ENCODE measurements at regions not wholly inside any gene's neighbourhood (a gene's known extent, or its start where the extent isn't known, plus 50 kb on each side); places are given as distances from the start of the nearest gene placed in this dataset.
"Not testable (repeated sequence)": the region's sequence is repeated elsewhere in the genome, so short reads cannot be mapped to it uniquely, and the experiment has no call there.

- DNase-seq (ENCODE audit: low read depth, low spot score): no peak
These were observed 136.9 kb upstream of the ALDH1B1 start for GRCh38 chr9:38255599-38255998.

DNA sequence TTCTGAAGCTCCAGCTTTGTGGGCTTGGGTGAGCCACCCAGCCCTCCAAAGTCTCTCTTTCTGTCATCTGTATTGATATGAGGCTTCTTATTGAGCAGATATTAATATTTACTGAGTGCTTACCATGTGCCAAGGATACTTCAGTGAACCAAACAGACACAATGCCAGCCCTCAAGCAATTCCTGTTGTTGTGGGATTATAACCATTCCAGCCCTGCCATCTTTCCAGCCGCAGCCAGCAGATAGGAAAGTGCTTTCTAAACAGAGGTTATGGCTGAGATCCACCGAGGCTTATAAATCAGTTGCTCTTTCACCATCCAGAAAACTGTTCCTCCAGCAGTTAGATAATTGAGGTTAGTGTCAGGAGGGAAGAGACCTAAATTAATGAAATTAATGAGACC lies 137.7 kb upstream of the ALDH1B1 start:
- no peak for DNase-seq (ENCODE audit: low read depth, low spot score)

GRCh38 chr9:38254151-38254550 lies 138.4 kb upstream of the ALDH1B1 start:
- no peak for DNase-seq (ENCODE audit: low read depth, low spot score)

DNA sequence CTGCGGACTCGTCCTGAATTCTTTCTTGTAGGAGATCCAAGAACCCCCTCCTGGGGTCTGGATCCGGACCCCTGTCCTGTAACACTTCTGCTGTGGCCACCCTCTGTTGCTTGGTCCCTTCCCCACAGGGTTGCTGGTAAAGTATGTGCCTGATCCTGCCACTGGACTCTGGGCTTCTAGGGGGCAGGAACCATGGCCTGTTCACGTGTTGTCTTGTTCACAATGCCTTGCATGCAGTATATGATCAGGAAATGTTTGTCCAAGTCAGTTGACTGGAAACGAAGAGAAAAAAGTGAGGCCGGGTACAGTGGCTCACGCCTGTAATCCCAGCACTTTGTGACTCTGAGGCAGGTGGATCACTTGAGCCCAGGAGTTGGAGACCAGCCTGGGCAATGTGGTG lies 139.3 kb upstream of the ALDH1B1 start:
- DNase-seq (ENCODE audit: low read depth, low spot score): no peak

DNA sequence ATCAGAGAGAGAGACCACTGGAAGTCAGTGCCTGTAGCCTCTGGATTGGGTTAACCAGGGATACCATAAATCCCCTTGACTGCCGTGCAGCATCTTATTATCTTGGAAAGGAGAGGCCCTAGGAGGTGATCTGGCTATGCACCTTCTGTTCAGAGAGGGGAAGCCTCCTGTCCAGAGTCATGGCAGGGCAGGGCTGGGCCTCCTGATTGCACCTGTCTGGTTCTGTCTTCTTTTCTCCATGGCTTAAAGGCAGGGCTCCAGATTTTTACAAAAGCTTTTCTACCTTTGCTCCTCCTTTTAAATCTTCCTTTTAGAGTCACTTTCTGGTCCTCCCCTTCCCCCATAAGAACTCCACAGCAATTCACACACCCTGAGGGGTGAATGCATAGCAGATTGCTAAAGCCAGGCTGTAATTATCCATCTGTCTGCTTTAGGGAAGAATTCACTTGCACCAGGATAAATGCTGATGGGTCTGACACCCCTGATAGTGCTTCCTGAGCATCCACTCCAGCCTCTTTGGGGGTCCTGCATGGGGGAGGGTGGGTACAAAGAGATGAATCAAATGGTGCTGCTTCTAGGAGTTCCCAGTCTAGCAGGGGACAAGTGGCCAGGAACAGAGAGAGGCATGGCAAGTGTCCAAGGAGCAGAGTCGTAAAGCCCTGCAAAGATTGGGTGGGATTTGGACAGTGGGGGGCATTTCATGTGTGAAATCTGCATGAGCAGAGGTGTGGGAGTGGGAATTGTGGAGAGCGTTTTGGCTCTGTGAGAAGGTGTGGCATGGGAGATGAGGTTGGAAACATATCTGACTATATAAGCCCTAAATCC lies 141.3 kb upstream of the ALDH1B1 start:
- DNase-seq (ENCODE audit: low read depth, low spot score): no peak

DNA sequence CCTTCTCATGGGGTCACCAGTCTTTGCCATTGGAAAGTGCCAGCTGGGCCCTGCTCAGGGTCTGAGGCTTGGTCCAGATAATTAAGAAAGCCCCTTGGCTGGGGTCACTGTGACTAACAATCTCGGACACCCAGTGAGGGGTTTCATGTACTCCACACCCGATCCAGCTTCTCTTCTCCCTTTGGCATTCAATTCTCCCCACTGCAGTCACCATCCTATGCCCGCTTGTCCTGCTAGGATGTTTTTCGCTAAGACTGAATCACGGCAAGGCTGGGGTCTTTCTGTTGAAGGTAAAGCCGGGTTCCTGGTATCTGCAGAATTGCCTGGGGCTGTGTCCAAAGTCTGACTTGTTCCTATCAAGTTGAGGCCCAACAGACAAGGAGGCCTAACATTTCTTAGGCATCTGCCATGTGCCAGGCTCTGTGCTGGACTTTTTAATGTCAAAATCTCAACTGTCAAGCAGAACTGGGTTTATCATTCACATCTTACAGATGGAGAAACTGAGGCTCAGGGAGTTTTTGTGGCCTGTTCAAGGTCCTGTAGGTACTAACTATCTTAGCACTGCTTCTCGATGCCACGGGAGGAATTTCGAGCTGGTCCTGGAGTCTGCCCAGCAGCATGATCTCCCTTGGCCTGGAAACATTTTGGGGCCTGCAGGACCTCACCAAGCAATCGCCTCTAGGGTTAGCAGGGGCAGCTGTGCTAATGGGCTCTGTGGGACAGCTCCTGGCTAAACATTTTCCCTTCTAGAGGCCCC lies 142.0 kb upstream of the ALDH1B1 start:
- no peak for DNase-seq (ENCODE audit: low read depth, low spot score)

DNA sequence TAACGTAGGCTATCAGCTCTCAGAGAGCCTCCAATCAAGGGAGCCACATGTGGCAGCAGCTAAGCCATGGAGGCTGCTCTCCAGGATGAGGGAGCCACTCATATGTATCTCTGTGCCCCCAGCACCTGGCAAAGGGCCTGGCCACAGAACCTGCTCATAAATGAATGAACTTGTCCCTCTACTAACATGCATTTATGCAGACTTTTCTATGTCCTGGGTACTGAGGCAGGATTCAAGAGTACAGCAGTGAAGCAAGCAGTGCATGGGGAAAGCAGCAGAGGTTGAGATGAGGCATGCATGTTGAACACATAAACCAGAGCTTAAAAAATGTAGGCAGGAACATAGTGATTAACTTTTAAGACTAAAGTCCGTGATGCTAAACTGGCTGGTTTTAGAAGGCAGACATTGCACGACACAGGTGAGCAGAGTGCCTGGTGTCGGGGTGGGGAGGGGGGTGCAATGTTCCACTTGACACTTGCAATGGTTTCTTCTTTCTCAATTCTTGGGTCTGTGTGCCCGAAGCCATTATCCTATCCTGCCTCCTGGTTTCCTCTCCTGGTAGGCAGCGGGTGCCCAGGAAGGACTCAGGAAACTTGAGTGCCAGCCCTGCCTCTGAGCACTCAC lies 142.8 kb upstream of the ALDH1B1 start:
- no peak for DNase-seq (ENCODE audit: low read depth, low spot score)

DNA sequence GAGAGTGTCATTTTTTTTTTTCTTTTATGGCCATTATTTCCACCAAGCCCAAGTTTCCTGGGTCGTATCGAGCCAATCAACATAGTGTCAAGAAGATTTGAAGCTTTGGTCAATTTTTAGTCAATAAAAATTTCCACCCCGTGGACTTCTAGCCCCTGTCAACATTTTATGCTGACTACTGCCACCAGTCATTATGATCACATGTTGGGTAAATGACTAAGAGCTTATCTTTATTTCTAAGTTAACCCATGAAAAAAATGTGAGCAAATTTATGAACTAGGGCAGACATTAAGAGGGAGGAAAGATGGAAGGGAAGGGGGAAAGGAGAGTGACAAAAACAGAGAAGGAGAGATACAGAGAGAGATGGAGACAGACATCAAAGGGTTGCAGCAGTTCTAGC lies 143.5 kb upstream of the ALDH1B1 start:
- DNase-seq (ENCODE audit: low read depth, low spot score): no peak

DNA sequence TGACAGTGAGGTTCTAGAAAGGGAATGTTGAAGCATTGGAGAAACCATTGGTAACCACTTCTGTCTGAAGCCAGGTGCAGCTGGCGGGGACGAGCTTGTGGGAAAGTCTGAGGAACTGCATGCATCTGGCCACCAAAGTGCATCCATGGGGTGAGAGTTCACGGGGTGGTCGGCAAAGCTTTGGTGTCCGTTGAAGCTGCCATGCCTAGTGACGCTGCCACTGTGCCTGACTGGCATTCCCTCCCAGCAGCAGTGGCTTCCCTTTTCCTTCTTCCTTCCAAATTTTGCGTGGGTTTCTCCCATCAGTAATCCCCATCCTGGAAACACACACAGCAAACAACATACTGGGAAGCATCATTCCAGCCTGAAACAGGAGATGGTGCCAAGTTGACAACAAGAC lies 145.7 kb upstream of the ALDH1B1 start:
- no peak for DNase-seq (ENCODE audit: low read depth, low spot score)

- DNase-seq (ENCODE audit: low read depth, low spot score): no peak
These were observed 147.5 kb upstream of the ALDH1B1 start for GRCh38 chr9:38244971-38245370.

DNA sequence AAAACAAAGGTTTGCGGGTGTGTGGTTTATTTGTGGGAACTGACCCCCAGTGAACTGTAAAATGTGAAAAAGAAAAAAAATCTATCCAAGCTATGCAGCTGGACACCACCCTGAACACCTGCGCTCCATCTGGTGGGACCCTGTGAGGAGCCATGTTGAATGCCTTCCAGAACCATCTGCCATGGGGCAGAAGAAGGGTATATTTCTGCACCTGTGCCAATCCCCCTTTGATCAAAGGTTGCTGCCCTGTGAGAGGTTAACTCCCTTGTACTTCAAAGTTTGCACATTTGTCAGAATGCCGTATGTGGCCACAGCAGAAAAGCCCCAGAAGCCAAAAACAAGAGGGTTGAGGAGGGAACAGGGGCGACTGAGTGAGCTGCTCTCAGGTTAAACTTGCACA lies 148.5 kb upstream of the ALDH1B1 start:
- no peak for DNase-seq (ENCODE audit: low read depth, low spot score)

- not testable (repeated sequence) for DNase-seq (ENCODE audit: low read depth, low spot score)
These were observed 150.4 kb upstream of the ALDH1B1 start for GRCh38 chr9:38242151-38242550.

DNA sequence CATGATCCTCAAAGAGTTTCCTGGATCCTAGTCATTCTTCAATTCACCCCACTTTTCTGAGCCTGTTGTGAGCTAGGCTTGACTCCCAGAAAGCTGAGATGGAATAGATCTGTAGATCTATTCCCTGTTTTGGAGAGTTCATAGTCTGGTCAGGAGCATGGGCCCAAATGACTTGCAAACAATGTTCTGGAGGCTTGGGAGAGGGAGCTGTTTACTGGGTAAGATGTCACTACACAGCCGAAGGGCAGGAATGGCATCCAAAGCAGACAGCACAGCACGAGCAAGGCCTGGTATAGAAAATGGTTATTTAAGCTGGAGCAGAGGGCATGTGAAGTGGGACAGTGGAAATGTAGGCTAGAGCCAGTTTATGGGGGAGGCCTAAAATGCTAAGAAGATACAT lies 152.5 kb upstream of the ALDH1B1 start:
- no peak for DNase-seq (ENCODE audit: low read depth, low spot score)

DNA sequence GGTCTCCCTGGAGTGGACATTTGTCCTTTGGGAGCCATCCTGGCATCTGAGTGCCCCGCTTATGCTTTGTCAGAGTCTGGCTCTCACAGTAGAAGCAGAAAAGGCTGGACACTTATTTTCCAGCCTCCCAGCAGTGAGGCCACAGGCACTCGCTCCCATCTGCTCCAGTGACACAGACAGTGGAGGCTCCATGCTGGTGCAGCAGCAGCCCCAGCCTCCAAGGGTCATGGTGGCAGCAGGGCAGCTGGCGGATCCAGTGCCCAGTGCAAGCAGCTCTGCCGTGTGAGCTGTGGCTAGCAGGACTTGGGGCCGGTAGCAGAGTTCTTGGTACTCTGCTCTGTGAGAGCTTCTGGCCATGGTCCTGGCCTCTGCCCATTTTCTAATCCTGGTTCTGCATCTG lies 157.3 kb upstream of the ALDH1B1 start:
- no peak for DNase-seq (ENCODE audit: low read depth, low spot score)

GRCh38 chr9:38234479-38235170 lies 157.9 kb upstream of the ALDH1B1 start:
- DNase-seq (ENCODE audit: low read depth, low spot score): no peak

DNA sequence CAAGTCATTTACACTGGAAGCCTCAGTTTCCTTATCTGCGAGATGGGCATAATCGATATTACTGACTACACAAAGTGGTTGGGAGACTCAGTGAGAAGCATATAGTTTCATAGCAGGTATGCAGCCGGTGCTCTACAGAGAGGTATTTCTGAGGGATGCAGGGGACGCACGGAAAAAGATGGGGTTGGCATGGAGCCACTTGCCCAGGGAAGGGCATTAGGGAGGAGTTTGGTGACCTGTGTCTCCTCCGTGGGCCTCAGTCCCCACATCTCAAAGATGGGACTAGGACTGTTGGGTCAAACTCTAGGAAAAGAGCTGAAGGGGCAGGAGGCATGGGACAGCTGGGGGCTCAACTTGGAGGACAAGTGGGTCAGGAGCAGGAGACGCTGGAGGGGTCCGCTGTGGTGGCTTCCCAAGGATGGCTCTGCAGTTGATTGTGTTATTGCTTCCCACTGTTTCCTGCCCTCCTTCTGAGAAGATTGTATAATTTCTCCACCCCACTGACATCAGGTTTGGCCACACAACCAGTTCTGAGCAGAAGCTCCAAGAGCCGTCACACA lies 158.6 kb upstream of the ALDH1B1 start:
- DNase-seq (ENCODE audit: low read depth, low spot score): no peak

- DNase-seq (ENCODE audit: low read depth, low spot score): no peak
These were observed 159.2 kb upstream of the ALDH1B1 start for GRCh38 chr9:38233343-38233742.

DNA sequence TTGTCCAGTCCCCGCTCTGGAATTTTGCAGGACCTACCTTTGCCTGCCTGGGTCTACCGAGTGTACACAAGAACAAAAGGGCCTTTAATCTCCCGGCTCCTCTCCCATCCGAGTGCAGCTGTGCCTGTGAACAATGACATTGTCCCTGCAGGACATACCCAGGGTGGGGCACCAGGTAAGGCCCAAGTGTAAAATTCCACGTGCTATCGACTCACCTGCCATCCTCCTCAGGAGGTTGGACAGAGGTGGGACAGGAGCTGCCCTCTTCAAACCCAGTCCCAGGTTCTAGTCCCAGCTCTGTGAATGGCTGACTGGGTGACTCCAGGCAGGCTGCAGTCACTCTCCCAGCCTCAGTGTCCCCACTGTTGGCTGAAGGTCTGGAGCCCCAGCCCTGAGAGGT lies 159.6 kb upstream of the ALDH1B1 start:
- no peak for DNase-seq (ENCODE audit: low read depth, low spot score)

GRCh38 chr9:38229504-38230155 lies 160.6 kb upstream of the SHB start:
- DNase-seq (ENCODE audit: low read depth, low spot score): no peak

DNA sequence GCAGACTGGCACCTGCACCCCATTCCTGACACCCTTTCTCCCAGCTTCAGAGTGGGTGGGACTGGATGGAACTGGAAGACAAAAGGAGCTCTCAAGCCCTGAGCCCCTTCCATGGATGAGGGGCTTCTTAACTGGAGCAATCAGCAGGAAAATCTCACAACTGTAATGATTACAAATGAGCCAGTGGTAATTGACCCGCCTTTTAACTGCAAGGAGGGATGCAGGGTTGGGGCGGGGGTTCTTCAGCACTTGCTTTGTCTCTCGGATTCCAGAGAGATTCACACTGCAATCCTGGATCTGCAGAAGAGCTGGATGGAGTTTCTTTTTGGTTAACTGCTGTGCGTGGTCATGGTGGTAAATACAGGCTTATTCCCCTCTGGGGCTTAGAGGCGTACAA lies 160.1 kb upstream of the SHB start:
- no peak for DNase-seq (ENCODE audit: low read depth, low spot score)
